CD4-positive, CD25-positive, alpha-beta regulatory T cell (primary cell): ENCODE measurements at regions not wholly inside any gene's neighbourhood (a gene's known extent, or its start where the extent isn't known, plus 50 kb on each side); places are given as distances from the start of the nearest gene placed in this dataset.

Source experiments
- ATAC-seq, 2 donors: fragments of 150-1000 bp; cut with Tn5 transposase; one replicate each; pipeline ENCODE4 v1.10.0; 2021; ENCODE audit warnings: low read depth in 2 of 2, moderate number of reproducible peaks in 2 of 2, moderate library complexity in 1 of 2
- DNase-seq, 3 donors: peaks; one replicate each; pipeline versions ENCODE4 v3.0.0 to v3.0.0-alpha.2; 2012 to 2022; ENCODE audit warnings: mixed read lengths in 1 of 3
- H3K27ac ChIP-seq: one replicate; pipeline ENCODE4 v1.7.0; 2013; ENCODE audit warnings: mild to moderate bottlenecking, low read length; ENCODE audit not compliant: insufficient read depth, poor library complexity, severe bottlenecking
- H3K27me3 ChIP-seq: one replicate; pipeline ENCODE4 v1.7.0; 2013; ENCODE audit warnings: low read length; ENCODE audit not compliant: control insufficient read depth, insufficient read depth
- H3K36me3 ChIP-seq: one replicate; pipeline ENCODE4 v1.7.0; 2013; ENCODE audit warnings: mild to moderate bottlenecking, low read length, moderate library complexity; ENCODE audit not compliant: control insufficient read depth, insufficient read depth
- H3K4me1 ChIP-seq: 2 replicates; pipeline ENCODE4 v1.7.0; 2013; ENCODE audit warnings: mild to moderate bottlenecking, low read length; ENCODE audit not compliant: insufficient read depth, control insufficient read depth, poor library complexity, severe bottlenecking
- H3K4me3 ChIP-seq: one replicate; pipeline ENCODE4 v1.7.0; 2013; ENCODE audit warnings: low read depth, mild to moderate bottlenecking, low read length, moderate library complexity
- H3K9me3 ChIP-seq, 2 experiments: 1 replicate in 1 of 2; 2 replicates in 1 of 2; pipeline ENCODE4 v1.7.0; 2013; ENCODE audit warnings: low read length in 2 of 2, mild to moderate bottlenecking in 1 of 2, moderate library complexity in 1 of 2; ENCODE audit not compliant: control insufficient read depth in 2 of 2
- H3K27ac Mint-ChIP-seq, 3 donors: one replicate each; pipeline ENCODE4 v1.8.0; 2020 to 2022; ENCODE audit warnings: mild to moderate bottlenecking in 3 of 3, mixed read lengths in 3 of 3, moderate library complexity in 2 of 3
- H3K27me3 Mint-ChIP-seq: one replicate; pipeline ENCODE4 v1.8.0; 2022; ENCODE audit warnings: mild to moderate bottlenecking, mixed read lengths
- H3K36me3 Mint-ChIP-seq: one replicate; pipeline ENCODE4 v1.8.0; 2020; ENCODE audit warnings: mixed read lengths
- H3K4me1 Mint-ChIP-seq, 4 donors: one replicate each; pipeline ENCODE4 v1.8.0; 2020 to 2022; ENCODE audit warnings: mixed read lengths in 4 of 4, mild to moderate bottlenecking in 1 of 4
- H3K4me3 Mint-ChIP-seq, 4 donors: one replicate each; pipeline ENCODE4 v1.8.0; 2020 to 2022; ENCODE audit warnings: mild to moderate bottlenecking in 4 of 4, mixed read lengths in 4 of 4, moderate library complexity in 3 of 4
- H3K9me3 Mint-ChIP-seq, 7 donors: one replicate each; pipeline ENCODE4 v1.8.0; 2020 to 2022; ENCODE audit warnings: mixed read lengths in 7 of 7, mild to moderate bottlenecking in 3 of 7, moderate library complexity in 2 of 7

GRCh38 chr16:29318037-29318436 is 88.5 kb downstream of the NPIPB11 start:
- Histone ChIP-seq H3K27me3 (no peaks in the 10 kb centered on the region), H3K36me3 (no peaks in the 10 kb centered on the region), H3K9me3 (no peaks in the 10 kb centered on the region), H3K4me3 (no peak overlapping the region), H3K4me1 (no peaks in the 10 kb centered on the region), H3K27ac (no peak overlapping the region)
- ATAC-seq (no peak), DNase-seq (no peak)
- Mint-ChIP-seq H3K27me3 (no peaks in the 10 kb centered on the region), H3K27ac (no peak overlapping the region), H3K4me1 (peaks cover 0 to 3% (median 0%) of the 10 kb centered on the region in 4 donors), H3K4me3 (no peak overlapping the region), H3K36me3 (peaks cover 3% of the 10 kb centered on the region), H3K9me3 (no peaks in the 10 kb centered on the region)

GRCh38 chr16:29317269-29317668 is 89.2 kb downstream of the NPIPB11 start:
- no peaks in the 10 kb centered on the region for H3K27me3 ChIP-seq
- H3K4me1 ChIP-seq: no peaks in the 10 kb centered on the region
- ATAC-seq: no peak
- Mint-ChIP-seq H3K27me3 (no peaks in the 10 kb centered on the region), H3K9me3 (no peaks in the 10 kb centered on the region), H3K36me3 (peaks cover 3% of the 10 kb centered on the region), H3K4me3 (no peak overlapping the region), H3K27ac (no peak overlapping the region), H3K4me1 (peaks cover 0 to 3% (median 0%) of the 10 kb centered on the region in 4 donors)
- H3K4me3 ChIP-seq: no peak overlapping the region
- H3K27ac ChIP-seq: no peak overlapping the region
- H3K36me3 ChIP-seq: no peaks in the 10 kb centered on the region
- DNase-seq: no peak
- H3K9me3 ChIP-seq: no peaks in the 10 kb centered on the region

GRCh38 chr16:29316761-29317183 is 89.7 kb downstream of the NPIPB11 start:
- DNase-seq (no peak), ATAC-seq (no peak)
- peaks cover 0 to 3% (median 0%) of the 10 kb centered on the region in 4 donors for H3K4me1 Mint-ChIP-seq
- H3K27ac Mint-ChIP-seq: peak overlapping the region in 1 of 3 donors; percentile 76
- H3K36me3 ChIP-seq: no peaks in the 10 kb centered on the region
- H3K4me3 ChIP-seq: no peak overlapping the region
- H3K27ac ChIP-seq: no peak overlapping the region
- no peaks in the 10 kb centered on the region for H3K27me3 ChIP-seq
- no peak overlapping the region for H3K4me3 Mint-ChIP-seq
- H3K9me3 ChIP-seq: no peaks in the 10 kb centered on the region
- no peaks in the 10 kb centered on the region for H3K4me1 ChIP-seq
- no peaks in the 10 kb centered on the region for H3K27me3 Mint-ChIP-seq
- H3K9me3 Mint-ChIP-seq: no peaks in the 10 kb centered on the region
- peaks cover 3% of the 10 kb centered on the region for H3K36me3 Mint-ChIP-seq

- H3K9me3 ChIP-seq: no peaks in the 10 kb centered on the region
- no peak overlapping the region for H3K27ac ChIP-seq
- no peaks in the 10 kb centered on the region for H3K9me3 Mint-ChIP-seq
- peaks cover 0 to 3% (median 0%) of the 10 kb centered on the region in 4 donors for H3K4me1 Mint-ChIP-seq
- DNase-seq: no peak
- no peaks in the 10 kb centered on the region for H3K27me3 Mint-ChIP-seq
- no peak overlapping the region for H3K27ac Mint-ChIP-seq
- H3K36me3 Mint-ChIP-seq: peaks cover 3% of the 10 kb centered on the region
- H3K4me3 ChIP-seq: no peak overlapping the region
- no peaks in the 10 kb centered on the region for H3K36me3 ChIP-seq
- ATAC-seq: no peak
- H3K27me3 ChIP-seq: no peaks in the 10 kb centered on the region
- H3K4me1 ChIP-seq: no peaks in the 10 kb centered on the region
- no peak overlapping the region for H3K4me3 Mint-ChIP-seq
Measured at GRCh38 chr16:29315916-29316517, 90.5 kb downstream of the NPIPB11 start.

- DNase-seq (no peak), ATAC-seq (no peak)
- Histone ChIP-seq H3K27me3 (no peaks in the 10 kb centered on the region), H3K4me3 (no peak overlapping the region), H3K27ac (no peak overlapping the region), H3K9me3 (no peaks in the 10 kb centered on the region), H3K4me1 (no peaks in the 10 kb centered on the region), H3K36me3 (no peaks in the 10 kb centered on the region)
- H3K27me3 Mint-ChIP-seq: no peaks in the 10 kb centered on the region
- peaks cover 0 to 3% (median 0%) of the 10 kb centered on the region in 4 donors for H3K4me1 Mint-ChIP-seq
- H3K36me3 Mint-ChIP-seq: peaks cover 2% of the 10 kb centered on the region
- peak overlapping the region in 1 of 4 donors; percentile 68 for H3K4me3 Mint-ChIP-seq
- no peaks in the 10 kb centered on the region for H3K9me3 Mint-ChIP-seq
- H3K27ac Mint-ChIP-seq: no peak overlapping the region
Measured at GRCh38 chr16:29315046-29315445, 91.5 kb downstream of the NPIPB11 start.

- no peak overlapping the region for H3K27ac Mint-ChIP-seq
- Histone ChIP-seq H3K27ac (no peak overlapping the region), H3K27me3 (no peaks in the 10 kb centered on the region), H3K4me3 (no peak overlapping the region), H3K4me1 (no peaks in the 10 kb centered on the region), H3K9me3 (no peaks in the 10 kb centered on the region), H3K36me3 (no peaks in the 10 kb centered on the region)
- peaks cover 0 to 3% (median 0%) of the 10 kb centered on the region in 4 donors for H3K4me1 Mint-ChIP-seq
- no peaks in the 10 kb centered on the region for H3K9me3 Mint-ChIP-seq
- DNase-seq (no peak), ATAC-seq (no peak)
- no peaks in the 10 kb centered on the region for H3K36me3 Mint-ChIP-seq
- H3K4me3 Mint-ChIP-seq: no peak overlapping the region
- no peaks in the 10 kb centered on the region for H3K27me3 Mint-ChIP-seq
Measured at GRCh38 chr16:29314292-29314934, 92.1 kb downstream of the NPIPB11 start.

GRCh38 chr16:29313559-29314048 is 92.9 kb downstream of the NPIPB11 start:
- Histone ChIP-seq H3K36me3 (no peaks in the 10 kb centered on the region), H3K4me3 (no peak overlapping the region), H3K27ac (no peak overlapping the region), H3K27me3 (no peaks in the 10 kb centered on the region), H3K9me3 (no peaks in the 10 kb centered on the region), H3K4me1 (no peaks in the 10 kb centered on the region)
- H3K27me3 Mint-ChIP-seq: no peaks in the 10 kb centered on the region
- no peak overlapping the region for H3K4me3 Mint-ChIP-seq
- H3K36me3 Mint-ChIP-seq: no peaks in the 10 kb centered on the region
- DNase-seq (no peak), ATAC-seq (no peak)
- no peak overlapping the region for H3K27ac Mint-ChIP-seq
- no peaks in the 10 kb centered on the region for H3K9me3 Mint-ChIP-seq
- H3K4me1 Mint-ChIP-seq: peaks cover 0 to 3% (median 0%) of the 10 kb centered on the region in 4 donors
